GM12892 (cell line): ENCODE measurements at regions not wholly inside any gene's neighbourhood (a gene's known extent, or its start where the extent isn't known, plus 50 kb on each side); places are given as distances from the start of the nearest gene placed in this dataset.
"Not testable (repeated sequence)": the region's sequence is repeated elsewhere in the genome, so short reads cannot be mapped to it uniquely, and the experiment has no call there.

Source experiments
- DNase-seq: peaks from one replicate; pipeline ENCODE4 v3.0.0; 2011; ENCODE audit not compliant: insufficient read length
- FAIRE-seq: peaks from 2 replicates; lab custom pipeline; 2011; peaks lifted over from hg19 to GRCh38; lab: Jason Lieb, UNC
- POLR2A ChIP-seq: IDR thresholded peaks from 2 replicates; pipeline ENCODE4 v1.6.1; 2011; ENCODE audit warnings: low read depth, low read length, control low read depth
- POLR2AphosphoS5 ChIP-seq: IDR thresholded peaks from 2 replicates; pipeline ENCODE4 v1.6.1; 2011; ENCODE audit warnings: low read depth, low read length, control low read depth
- TAF1 ChIP-seq: IDR thresholded peaks from 2 replicates; pipeline ENCODE4 v1.6.1; 2011; ENCODE audit warnings: low read depth, mild to moderate bottlenecking, control low read depth, low read length, borderline replicate concordance

- TF ChIP-seq TAF1 (no peak), POLR2AphosphoS5 (no peak), POLR2A (no peak)
- FAIRE-seq: no peak
- no peak for DNase-seq
Measured at GRCh38 chr11:129643031-129643721, 172.5 kb upstream of the TMEM45B start.

DNA sequence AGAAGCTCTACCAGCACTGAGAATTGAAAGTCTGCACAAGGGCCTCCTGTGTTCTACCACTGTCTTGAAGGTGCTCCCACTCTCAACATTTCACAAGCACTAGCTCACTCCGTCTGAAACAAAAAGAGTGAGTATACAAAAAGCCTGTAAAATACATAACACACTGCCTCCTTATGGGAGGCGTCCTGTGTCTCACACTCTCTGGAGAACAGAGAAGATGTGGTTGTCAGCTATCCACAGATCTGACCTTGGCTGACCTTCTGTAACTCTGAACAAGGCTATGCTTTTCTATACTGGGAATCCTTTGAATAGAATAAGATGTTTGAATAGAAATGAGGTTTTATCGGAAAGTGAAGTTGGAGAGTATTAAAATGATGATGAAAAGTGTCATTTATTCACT lies 171.3 kb upstream of the TMEM45B start:
- DNase-seq (no peak), FAIRE-seq (no peak)
- TF ChIP-seq TAF1 (no peak), POLR2AphosphoS5 (no peak), POLR2A (no peak)

- FAIRE-seq (no peak), DNase-seq (no peak)
- TF ChIP-seq TAF1: no peak
- no peak for TF ChIP-seq POLR2A
- TF ChIP-seq POLR2AphosphoS5: no peak
Measured at GRCh38 chr11:129645943-129646342, 169.7 kb upstream of the TMEM45B start.

- DNase-seq, FAIRE-seq: not testable (repeated sequence)
Measured at GRCh38 chr11:129650044-129650443, 165.6 kb upstream of the TMEM45B start.

GRCh38 chr11:129652835-129653234 lies 162.8 kb upstream of the TMEM45B start:
- FAIRE-seq (no peak), DNase-seq (no peak)
- no peak for TF ChIP-seq TAF1
- TF ChIP-seq POLR2AphosphoS5: no peak
- no peak for TF ChIP-seq POLR2A

GRCh38 chr11:129655247-129655832 lies 160.3 kb upstream of the TMEM45B start:
- no peak for FAIRE-seq
- no peak for DNase-seq
- TF ChIP-seq POLR2A (no peak), POLR2AphosphoS5 (no peak), TAF1 (no peak)

GRCh38 chr11:129657866-129658525 lies 157.7 kb upstream of the TMEM45B start:
- TF ChIP-seq POLR2A (no peak), POLR2AphosphoS5 (no peak), TAF1 (no peak)
- no peak for DNase-seq
- no peak for FAIRE-seq

DNA sequence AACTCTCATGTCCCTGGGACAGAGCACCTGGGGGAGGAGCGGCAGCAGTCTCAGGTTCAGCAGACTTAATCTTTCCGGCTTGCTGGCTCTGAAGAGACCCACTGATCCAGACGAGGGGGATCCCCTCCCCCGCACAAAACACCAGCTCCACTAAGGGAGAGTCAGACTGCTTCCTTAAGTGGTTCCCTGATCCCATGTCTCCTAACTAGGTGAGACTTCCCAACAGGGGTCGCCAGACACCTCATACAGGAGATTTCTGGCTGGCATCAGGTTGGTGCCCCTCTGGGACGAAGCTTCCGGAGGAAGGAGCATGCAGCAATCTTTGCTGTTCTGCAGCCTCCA lies 157.2 kb upstream of the TMEM45B start:
- no peak for FAIRE-seq
- TF ChIP-seq POLR2A (no peak), POLR2AphosphoS5 (no peak), TAF1 (no peak)
- no peak for DNase-seq

GRCh38 chr11:129680907-129681306 lies 134.7 kb upstream of the TMEM45B start:
- DNase-seq (no peak), FAIRE-seq (no peak)

DNA sequence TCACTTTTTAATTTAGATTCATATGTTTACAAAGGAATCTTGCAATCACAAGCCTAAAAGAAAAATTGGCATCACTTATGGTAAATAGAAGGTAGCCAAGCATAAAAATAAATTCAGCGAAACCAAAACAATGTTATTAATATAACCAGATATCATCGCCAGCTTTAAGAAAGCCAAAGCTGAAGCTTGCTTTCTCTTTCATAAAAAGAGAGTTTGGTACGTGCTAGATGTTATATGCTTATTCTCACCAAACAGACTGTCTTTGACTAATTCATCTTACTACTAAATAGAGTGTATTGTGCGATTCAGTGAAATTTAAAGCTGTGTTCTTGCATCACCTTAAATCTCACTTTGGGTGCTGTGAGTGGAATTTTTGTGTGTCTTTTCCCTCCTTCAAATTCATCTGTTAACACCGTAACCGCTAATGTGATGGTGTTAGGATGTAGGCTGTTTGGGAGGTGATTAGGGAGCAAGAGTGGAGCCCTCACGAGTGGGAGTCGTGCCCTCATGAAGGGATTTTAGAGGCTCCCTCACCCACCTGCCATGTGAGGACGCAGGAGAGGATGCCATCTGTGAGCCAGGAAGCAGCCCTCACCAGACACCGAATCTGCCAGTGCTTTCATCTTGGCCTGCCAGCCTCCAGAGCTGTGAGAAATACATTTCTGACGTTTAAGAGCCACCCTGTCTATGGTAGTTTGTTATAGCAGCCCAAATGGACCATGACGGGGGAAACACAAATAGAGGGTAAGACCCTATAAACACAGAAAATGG lies 134.1 kb upstream of the TMEM45B start:
- TF ChIP-seq TAF1 (no peak), POLR2AphosphoS5 (no peak), POLR2A (no peak)
- DNase-seq: no peak
- peak; percentile 50 for FAIRE-seq

More at GRCh38 chr11:129680907-129681306, 134.7 kb upstream of the TMEM45B start:
- TF ChIP-seq TAF1 (no peak), POLR2AphosphoS5 (no peak), POLR2A (no peak)

GRCh38 chr11:129686269-129686668 lies 129.4 kb upstream of the TMEM45B start:
- FAIRE-seq (no peak), DNase-seq (no peak)
- no peak for TF ChIP-seq POLR2A
- TF ChIP-seq TAF1: no peak
- TF ChIP-seq POLR2AphosphoS5: no peak

- TF ChIP-seq TAF1 (no peak), POLR2AphosphoS5 (no peak), POLR2A (no peak)
- no peak for FAIRE-seq
- DNase-seq: no peak
Measured at GRCh38 chr11:129691142-129691541, 124.5 kb upstream of the TMEM45B start.

GRCh38 chr11:129694538-129694937 lies 121.1 kb upstream of the TMEM45B start:
- no peak for FAIRE-seq
- TF ChIP-seq TAF1 (no peak), POLR2A (no peak), POLR2AphosphoS5 (no peak)

More at GRCh38 chr11:129694538-129694937, 121.1 kb upstream of the TMEM45B start:
- DNase-seq: no peak
